ENCODE measurements at regions not wholly inside any gene's neighbourhood (a gene's known extent, or its start where the extent isn't known, plus 50 kb on each side); places are given as distances from the start of the nearest gene placed in this dataset.

DNA sequence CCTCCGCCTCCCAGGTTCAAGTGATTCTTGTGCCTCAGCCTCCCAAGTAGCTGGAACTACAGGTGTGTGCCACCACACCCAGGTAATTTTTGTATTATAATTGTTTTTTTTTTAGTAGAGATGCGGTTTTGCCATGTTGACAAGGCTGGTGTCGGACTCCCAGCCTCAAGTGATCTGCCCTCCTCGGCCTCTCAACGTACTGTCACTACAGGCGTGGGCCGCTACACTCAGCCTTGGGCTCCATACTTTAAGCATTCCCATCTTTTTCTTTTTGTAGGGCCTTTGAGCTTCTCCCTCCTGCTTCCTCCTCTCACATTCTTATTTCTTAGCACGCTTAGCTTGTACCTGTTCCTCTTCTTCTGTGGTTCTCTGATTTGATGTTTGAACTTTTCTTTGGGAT, 62.8 kb downstream of the SERPINA3 start:
- TF ChIP-seq, protein P1, sequence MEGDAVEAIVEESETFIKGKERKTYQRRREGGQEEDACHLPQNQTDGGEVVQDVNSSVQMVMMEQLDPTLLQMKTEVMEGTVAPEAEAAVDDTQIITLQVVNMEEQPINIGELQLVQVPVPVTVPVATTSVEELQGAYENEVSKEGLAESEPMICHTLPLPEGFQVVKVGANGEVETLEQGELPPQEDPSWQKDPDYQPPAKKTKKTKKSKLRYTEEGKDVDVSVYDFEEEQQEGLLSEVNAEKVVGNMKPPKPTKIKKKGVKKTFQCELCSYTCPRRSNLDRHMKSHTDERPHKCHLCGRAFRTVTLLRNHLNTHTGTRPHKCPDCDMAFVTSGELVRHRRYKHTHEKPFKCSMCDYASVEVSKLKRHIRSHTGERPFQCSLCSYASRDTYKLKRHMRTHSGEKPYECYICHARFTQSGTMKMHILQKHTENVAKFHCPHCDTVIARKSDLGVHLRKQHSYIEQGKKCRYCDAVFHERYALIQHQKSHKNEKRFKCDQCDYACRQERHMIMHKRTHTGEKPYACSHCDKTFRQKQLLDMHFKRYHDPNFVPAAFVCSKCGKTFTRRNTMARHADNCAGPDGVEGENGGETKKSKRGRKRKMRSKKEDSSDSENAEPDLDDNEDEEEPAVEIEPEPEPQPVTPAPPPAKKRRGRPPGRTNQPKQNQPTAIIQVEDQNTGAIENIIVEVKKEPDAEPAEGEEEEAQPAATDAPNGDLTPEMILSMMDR (IDR thresholded peaks at IDR 0.05) = no peak
- TF ChIP-seq EP300 (IDR thresholded peaks at IDR 0.05) = no peak
